Fibroblast of gingiva (primary cell): ENCODE measurements at regions not wholly inside any gene's neighbourhood (a gene's known extent, or its start where the extent isn't known, plus 50 kb on each side); places are given as distances from the start of the nearest gene placed in this dataset.

Experiments
- DNase-seq: peaks from one replicate; pipeline ENCODE4 v3.0.0-alpha.2; 2011; ENCODE audit warnings: low read depth

DNA sequence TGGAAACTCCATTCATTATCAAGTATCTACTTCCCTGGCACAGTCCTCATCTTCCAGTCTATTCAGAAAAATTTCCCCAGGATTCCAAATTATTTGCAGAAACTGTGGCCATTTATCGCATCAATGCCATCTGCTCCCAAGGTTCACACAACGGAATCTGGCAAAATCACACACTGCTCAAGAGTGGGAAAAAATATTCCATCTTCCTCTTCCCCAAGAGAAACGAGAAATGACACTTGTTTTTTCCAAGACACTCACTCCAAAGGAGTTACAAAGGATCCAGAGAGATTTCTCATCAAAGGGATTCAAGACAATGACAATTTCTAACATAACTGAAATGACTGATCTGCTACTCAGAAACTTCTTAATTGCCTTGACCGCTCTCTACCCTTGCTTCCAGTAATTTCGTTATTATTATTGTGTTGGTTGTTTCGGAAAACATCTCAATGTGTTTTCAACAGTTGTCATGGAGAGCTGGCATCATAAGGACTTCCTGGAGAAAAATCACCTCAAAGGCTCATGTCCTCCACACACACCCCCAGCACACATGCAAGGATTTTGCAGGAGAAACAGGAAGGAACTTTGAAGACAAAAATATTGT lies 128.0 kb downstream of the PSMG1 start:
- DNase-seq: no peak

DNA sequence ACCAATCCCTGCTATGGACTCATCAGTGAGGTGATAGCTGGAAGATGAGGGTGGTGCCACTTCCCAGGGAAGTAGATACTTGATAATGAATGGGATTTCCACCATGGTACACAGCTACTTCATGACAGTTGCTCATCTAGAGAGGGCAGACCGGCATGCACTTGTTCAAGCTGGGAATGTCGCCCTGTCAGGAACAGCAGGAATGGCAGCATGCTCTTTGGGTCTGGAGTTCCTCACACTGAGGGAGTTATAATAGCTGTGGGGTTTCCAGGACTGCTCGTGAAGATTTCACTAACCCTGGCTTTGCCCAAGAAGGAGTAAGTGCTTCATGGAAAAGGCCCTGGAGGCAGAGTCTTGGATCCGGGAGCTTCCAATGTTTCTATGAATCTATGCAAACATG lies 129.2 kb downstream of the PSMG1 start:
- DNase-seq: no peak

DNA sequence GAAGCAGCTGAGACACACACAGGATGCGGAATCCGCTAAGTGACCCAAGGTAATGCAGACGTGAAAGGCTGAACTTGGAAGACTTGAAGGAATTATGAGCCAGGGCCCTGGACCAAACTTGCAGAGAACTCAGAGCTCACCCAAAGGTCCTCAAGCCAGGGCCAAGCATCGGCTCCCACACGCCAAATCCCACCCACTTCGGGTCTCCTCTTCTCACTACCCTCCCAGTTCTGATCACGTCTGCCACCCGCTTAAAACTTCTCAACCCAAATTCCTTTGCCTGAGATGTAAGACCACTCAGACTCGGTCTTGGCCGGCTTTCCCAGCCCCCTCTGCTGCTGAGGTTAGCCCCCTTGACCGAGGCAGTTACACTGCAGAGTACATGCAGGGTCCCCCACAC lies 130.1 kb downstream of the PSMG1 start:
- no peak for DNase-seq

DNA sequence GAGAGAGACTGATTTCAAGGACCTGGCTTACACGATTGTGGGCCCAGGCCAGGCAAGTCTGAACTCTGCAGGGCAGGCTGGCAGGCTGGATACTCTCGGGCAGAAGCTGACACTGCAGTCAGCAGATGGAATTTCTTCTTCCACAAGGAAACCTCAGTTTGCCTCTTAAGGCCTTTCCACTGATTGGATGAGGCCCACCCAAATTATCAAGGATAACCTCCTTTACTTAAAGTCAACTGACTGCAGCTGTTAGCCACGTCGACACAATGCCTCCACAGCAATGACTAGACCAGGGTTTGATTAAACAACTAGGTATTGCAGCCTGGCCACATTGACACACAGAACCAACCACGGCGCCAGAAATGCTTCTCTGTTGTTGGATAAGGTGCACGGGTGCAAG lies 130.5 kb downstream of the PSMG1 start:
- DNase-seq: no peak

DNA sequence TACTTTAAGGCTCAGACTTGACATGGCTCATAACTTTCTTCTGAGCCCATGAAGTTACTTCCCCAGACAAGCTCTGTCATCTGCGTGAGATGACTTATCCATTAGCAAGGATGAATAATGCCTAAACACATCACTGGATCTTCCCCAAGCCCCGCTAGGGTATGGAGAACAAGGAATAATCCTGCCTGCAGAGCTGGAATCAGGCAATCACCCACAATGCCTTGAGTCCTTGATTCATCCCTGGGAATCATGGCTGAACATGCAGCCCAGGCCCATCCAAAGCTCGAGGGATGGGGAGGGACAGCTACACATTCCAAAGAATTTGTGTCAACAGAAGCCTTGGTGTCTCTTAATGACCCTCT lies 131.7 kb downstream of the PSMG1 start:
- DNase-seq: no peak

DNA sequence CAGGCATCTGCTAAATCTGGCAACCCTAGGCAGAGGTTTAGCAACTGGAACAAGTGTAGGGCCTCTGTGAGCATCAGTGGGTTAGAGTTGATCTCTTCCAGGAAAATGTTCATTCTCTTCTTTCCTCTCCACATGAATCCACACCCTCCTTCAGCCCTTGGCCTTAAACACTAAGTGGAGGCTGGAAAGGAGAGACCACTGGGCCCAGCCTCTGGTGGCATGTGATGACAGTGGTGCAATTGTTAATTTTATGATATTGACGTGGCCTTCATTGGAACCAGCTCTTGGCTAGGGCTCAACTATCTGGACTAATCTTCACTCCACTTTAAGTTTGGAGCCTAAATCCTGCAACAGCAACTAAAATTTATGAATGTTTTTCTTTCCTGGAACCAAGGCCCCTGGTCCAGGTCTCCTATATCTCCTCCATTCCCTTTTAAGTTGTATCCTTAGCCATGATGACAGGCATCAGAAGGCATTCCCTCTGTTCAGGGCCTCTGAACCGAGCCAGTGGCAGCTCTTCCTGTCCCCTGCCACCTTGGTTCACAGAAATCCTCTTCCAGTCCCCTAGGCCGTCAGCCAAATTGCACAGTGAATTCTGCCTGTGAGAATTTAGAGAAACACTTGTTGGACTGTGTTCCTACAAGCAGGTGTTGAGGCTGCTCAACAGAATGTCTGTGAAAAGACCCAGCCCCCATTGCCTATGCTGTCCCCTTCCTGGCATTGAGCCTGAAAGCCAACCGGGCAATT lies 132.2 kb downstream of the PSMG1 start:
- no peak for DNase-seq

DNA sequence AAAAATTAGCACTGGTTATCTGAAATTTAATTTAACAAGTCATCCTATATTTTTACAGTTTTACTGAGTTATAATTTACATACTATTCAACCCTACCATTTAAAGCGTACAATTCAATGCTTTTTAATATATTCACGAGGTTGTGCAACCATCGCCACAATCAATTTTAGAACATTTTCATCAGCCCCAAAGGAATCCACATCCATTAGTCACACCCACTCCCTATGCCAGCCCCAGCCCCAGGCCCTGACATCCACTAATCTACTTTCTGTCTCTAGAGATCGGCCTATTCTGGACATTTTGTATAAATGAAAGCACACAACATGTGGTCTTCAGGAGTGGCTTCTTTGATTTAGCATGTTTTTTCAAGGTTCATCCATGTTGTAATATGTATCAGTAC lies 134.7 kb downstream of the PSMG1 start:
- DNase-seq: peak; percentile 50

DNA sequence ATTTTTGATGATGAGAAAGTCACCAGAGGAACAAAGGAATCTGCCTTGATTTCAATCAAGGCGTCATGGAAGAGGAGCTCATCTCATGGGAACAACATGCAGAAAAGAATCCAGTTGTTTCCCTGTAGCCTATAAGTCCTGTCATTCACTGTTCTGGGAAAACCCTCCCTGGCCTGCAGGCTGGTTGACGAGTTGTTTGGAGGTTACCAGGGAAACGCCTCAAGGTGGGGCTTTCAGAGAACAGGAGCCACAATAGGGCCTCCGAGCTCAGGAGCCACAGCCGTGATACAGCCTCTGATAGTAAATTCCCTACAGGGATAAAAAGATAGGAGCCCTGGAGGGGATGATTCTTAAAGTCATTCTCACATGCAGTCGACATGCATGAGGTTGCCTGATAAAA lies 135.2 kb downstream of the PSMG1 start:
- no peak for DNase-seq

DNA sequence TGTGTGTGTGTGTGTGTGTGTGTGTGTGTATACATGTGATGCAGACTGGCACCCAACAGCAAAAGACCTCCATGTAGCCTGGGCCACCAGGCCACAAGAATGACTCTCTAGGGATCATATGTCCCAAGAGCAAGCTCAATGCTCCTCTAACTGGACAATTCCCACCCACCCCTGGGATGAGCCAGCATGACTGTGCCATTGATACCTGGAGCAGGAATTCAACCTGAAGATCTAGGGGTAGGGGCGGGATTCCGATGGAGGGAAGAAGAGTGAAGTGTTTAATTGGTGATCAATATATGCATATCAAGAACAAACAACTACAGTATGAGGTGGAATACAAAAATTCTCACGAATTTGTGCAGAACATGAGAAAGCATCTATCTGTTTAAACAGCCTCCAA lies 136.2 kb downstream of the PSMG1 start:
- DNase-seq: no peak

DNA sequence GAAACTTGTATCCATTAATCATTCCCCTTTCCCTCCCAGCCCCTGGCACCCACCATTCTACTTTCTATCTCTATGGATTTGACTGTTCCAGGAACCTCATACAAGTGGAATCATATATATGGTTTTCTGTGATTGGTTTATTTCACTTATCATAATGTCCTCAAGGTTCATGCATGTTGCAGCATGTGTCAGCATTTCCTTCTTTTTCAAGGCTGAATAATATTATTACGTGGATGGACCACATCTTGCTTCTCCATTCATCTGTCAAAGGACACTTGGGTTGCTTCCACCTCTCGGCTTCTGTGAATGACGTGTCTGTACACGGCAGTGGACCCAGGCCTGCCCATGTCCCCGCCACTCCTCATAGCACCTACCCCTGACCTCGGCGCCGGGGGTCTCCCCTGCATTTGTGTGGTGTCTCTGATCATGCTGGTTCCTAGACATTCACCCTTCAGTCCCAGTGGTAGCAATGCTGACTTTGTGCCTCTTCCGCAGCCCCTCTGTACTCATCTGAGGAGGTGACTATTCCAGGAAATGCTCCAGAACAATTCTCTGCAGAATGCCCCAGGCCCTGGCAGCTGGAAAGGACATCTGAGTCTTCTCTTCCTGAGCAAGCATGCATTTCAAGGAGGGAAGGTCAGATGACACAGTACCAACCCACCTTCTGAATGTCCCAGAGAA lies 136.9 kb downstream of the PSMG1 start:
- DNase-seq: no peak

DNA sequence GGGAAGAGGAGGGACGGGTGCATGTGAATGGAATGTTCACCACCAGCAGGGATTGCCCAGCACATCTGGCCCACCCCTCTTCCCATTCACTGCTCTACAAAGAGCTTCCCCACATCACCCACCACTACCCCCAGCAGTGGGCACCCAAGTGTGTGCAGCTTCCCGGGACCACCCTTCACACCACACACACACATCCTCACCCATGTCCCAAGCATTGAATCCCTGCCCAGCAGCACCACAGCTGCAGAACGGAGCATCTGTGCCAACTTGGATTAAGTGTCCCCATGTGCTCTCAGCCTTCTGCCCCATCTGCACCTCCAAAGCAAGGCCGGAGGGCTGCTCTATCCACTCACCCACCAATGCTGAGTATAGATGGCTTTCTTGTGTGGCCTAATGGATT lies 141.4 kb downstream of the PSMG1 start:
- no peak for DNase-seq

DNA sequence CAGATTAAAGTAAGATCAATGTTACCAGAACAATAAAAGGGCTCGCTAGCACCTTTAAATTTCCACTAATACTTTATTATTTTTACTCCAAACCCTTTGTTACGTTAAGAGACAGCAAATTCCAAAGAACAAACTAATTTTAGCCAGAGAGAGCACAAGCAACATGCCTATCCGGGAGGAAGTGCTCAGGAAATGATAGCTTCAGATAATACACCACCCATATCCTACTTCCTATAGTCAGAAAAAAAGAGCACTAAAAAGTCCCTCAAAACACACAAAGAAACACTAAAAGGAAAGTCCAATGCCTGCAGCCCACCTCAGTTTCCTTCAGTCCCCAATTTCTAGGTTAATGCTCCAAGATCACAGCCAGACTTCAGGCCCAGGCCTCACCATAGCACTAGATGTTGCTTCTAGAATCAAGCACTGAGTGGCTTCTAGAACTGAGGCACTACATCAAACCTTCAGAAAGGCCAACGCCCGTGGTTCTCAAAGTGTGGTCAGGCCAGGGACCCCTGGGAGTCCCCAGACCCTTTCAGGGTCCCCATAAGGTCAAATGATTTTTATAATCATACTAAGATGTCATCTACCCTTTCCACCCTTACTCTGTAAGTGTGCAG lies 142.6 kb downstream of the PSMG1 start:
- DNase-seq: no peak

DNA sequence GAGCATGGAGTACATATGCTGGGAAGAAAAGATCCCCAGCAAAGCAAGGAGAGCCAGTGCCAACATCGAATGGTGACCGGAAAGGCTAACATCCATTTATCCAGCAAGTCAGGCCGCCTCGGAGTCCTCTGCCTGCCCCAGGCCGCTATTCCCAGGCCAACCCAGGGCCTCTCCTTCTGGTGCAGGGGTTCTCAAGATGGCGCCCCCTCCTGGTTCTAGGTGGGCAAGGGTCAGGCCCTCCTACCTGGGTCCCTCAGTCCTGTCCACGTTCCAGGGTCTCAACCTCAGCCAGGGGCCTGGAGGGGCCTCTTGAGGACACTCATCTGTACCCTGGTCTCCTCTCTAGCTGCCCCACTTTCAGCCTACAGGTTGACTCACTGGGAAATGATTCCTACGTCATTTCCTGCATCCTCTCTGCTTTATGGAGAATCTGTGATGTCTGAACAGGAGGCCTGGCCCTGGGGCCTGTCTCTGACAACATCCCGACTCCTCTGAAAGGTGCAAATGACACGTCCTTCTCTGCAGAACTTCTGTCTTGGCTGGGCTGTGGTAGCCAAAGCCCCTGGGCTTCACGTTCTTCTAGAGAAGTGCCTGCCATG lies 145.3 kb downstream of the PSMG1 start:
- no peak for DNase-seq

DNA sequence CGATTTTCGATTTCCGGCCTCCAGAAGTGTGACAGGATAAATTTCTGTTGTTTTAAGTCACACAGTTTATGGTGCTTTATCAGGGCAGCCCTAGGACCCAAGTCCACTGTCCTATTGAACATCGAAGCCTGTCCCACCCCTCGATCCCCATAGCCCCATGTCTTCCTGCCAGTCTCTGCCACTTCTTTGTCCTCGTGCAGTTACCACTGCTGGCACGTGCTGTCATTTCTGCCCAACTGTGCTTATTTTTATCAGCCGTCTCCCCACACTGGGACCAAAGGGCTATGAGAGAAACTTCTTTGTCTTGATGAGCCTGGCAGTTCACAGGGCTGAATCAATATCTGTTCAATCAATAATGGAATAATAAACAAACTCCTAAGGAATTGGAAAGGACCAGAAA lies 146.7 kb downstream of the PSMG1 start:
- no peak for DNase-seq

DNA sequence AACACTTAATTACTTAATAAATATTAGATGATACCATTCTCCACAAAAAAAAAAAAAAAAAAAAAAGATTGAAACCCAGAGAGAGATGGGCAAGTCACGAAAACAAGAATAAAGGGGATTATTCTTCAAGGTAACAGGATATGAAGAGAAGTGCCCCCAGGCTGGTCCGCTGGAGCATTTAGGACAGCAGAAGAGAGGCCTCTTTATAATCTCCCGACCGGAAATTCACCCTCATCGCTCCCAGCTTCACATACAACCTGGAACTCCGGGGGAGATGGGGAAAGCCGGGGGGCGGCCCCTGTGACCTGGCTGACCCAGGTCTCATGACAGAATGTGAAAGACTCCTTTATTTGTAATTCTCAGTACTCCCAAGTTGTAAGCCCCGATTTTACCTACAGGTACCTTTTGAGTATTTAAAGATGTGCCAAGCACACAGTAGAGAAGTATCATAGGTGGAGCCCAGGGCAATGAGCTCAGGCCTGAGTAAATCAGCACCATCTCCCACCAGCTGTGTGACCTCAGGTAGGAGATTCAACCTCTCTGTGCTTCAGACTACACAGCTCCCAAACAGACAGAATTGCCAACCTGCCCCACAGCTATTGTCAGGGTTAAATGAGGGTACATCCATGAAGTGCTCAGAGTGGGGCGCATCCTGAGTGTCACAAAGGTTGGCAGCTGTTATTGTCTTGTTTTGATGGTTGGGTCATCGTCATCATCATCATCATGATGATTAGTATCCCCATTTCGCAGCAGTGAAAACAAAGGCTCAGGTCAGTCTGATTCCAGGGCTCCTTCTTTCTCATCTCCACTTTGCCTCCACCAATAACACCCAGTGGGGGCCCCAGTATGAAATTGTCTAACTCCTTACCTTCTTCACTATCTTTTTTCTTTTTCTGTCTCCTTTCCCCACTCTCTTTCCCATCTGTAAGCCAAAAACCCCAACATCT lies 148.4 kb downstream of the PSMG1 start:
- no peak for DNase-seq

DNA sequence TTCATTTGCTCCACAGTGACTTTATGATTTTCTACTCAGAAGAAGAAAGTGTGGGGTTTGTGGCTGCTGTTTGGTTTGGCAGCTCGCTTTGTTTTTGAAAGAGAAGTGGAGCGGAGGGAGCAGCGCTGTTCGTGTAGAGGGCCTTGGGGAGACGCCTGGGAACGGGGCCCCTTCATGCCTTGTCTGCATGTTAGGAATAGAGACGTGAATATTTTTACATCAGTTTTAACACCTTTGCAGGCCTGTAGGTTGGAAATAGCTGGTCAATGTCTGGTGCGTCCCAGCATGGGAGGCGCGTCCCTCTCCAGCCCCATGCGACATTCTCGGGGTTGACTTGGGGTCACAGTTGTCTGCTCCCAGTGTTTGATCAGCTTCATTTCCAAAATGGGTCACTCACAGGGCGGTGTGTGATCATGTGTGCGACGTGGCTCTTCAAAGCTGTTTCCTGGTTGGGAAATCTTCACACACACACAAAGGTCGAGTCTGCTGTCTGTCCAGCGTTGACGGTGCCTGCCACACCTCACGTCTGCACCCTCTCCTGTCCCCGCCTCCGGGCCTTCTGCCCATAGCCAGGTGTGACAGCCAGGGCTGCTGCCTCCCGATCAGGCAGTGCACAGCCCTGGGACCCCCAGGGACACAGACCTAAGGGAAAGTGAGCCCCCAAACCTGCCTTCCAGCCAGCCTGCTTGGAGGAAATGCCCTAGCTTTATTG lies 149.2 kb downstream of the PSMG1 start:
- no peak for DNase-seq

DNA sequence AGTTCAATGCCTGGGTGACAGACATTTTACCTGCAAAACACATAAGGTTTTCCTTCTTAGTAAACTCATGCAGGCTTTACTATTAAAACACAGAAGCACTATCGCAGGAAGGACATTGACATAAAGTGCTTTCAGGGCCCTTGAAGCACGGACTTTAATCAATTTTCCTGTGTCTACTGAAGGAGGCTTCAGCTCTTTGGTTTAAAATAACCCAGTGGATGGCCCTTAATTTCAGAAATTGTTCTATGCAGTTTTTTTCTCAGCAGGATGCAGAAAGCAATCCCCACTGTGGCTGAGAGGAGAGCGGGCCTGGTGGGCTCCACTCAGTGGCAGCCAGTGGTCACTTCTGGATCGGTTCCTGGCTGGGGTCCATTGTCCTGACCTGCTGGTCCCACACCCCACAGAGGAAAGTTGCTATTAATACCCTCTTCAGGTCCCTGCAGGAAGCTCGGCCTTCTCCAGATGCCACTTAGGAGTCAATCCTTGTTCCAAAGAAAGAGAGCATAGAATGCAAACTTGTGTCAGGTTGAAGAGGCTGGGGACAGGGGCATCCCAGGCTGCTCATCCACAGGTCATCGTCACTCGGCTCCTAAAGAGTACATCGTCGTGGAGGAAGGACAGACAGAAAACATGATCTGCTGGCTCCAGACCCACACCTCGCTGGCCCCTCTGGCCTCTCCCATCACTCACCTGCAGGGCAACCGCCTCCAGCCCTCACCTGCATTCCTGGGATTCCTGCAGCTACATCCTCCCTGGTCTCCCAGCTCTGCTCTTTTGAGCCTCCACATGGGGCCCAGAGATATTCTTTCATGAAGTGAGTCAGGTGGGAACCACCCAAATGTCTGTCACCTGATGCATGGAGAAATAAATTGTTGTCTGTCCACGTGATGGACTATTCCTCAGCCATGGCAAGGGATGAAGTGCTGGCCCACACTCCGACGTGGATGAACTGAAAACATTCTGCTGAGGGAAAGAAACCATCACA lies 153.1 kb downstream of the PSMG1 start:
- no peak for DNase-seq

DNA sequence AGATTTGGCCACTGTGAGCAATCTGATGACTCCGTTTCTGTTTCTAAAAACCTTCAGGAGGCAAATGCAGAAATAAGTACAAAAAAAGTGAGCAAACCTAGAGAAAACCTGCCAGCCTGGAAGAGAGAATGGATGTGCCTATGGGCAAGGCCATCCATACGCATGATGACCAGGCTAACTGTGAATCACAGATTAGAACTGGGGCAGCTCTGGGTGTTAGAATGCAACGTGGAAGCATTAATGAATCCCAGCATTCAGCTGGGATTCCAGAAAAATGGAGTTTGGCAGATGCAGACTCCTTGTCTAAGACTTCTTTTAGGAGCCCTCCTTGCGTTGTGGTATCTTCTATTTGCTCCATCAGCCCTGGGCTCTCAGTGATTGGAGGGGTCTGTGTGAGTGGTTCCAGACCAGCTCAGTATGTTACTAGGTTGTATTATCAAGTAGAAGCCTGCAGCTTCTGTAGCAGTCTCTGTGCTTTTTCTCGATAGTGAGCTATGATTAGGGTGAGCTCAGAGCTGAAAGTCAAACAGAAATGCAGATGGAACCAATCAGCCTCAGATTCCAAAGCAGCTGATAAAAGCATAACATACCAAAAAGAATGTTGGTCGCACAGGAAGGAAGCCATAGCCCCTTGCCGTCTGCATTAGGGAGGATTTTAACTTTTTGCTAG lies 154.0 kb downstream of the PSMG1 start:
- DNase-seq: peak; percentile 42

DNA sequence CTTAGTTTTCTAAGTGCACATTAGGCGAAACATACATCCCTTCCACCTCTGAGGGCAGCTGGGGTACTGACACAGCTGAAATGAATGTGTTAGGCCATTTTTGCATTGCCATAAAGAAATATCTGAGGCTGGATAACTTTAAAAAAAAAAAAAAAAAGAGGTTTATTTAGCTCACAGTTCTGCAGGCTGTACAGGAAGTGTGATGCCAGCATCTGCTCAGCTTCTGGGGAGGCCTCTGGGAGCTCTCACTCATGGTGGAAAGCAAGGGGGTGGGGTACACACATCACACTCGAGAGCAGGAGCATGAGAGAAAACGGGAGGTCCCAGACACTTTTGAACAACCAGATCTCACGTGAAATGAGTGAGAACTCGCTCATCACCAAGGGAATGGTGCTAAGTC lies 158.1 kb downstream of the PSMG1 start:
- DNase-seq: no peak
